Heart left ventricle (tissue), 13 donors: ENCODE measurements at regions not wholly inside any gene's neighbourhood (a gene's known extent, or its start where the extent isn't known, plus 50 kb on each side); places are given as distances from the start of the nearest gene placed in this dataset.

ENCODE experiments used
- CTCF ChIP-seq, 12 donors: fragments of 200-600 bp; sonication (generic) in 4 of 12; IDR thresholded peaks; one replicate each; pipeline versions ENCODE4 v1.5.0 to v1.8.0; 2018 to 2022; ENCODE audit warnings: antibody characterized with exemption in 12 of 12, mild to moderate bottlenecking in 5 of 12
- POLR2A ChIP-seq, 2 donors: fragments of 450-650 bp; IDR thresholded peaks; one replicate each; pipeline ENCODE4 v1.6.1; 2017; ENCODE audit warnings: antibody characterized with exemption in 2 of 2, mild to moderate bottlenecking in 2 of 2, moderate library complexity in 2 of 2
- donor health status: ischemic (EF 13 %, LVEDD 7.1; RV severe dilation, severe dysfunction).
- donor health status: DM: no; HTN: yes; CAD: no.
- donor health status: DM: no; HTN: no; CAD: no.
- donor health status: ischemic (EF 25% LVEDD 6.9; RV normal size, moderate dysfunction).
- donor health status: ischemic (EF 25% LVEDD 5.7; RV mildly dilated, moderate dysfunction).
- donor health status: ischemic (EF 35%, LVEDD 5.7; RV mildly dilated, moderate dysfunction).
- donor health status: nonischemic (EF 11% LVEDD 7.7; RV severe dilation, severe dysfunction).
- donor health status: DM: yes; HTN: yes; CAD: no.
- donor health status: PGD.
- donor health status: ischemic (EF 29% LVEDD 5.4; RV normal size, mild dysfunction).
- donor health status: nonischemic (EF 23%, LVEDD 6.1; RV moderate dilation, normal function).

- TF ChIP-seq CTCF (IDR thresholded peaks at IDR 0.05) (no peak), POLR2A (IDR thresholded peaks at IDR 0.05) (no peak)
Observed at GRCh38 chr9:13369431-13369830, 89.9 kb upstream of the MPDZ start.
